PFSK-1 (cell line): ENCODE measurements at regions not wholly inside any gene's neighbourhood (a gene's known extent, or its start where the extent isn't known, plus 50 kb on each side); places are given as distances from the start of the nearest gene placed in this dataset.

Source experiments
- FOXP2 ChIP-seq: optimal IDR thresholded peaks from 2 replicates; pipeline ENCODE3; 2011; ENCODE audit warnings: borderline replicate concordance, control low read depth, inconsistent platforms; ENCODE audit not compliant: insufficient read depth; ENCODE audit errors: extremely low read length, extremely low read depth
- POLR2AphosphoS5 ChIP-seq: IDR thresholded peaks from 2 replicates; pipeline ENCODE4 v1.6.1; 2012; ENCODE audit warnings: low read depth, mild to moderate bottlenecking, control low read depth, low read length, moderate library complexity
- SIN3A ChIP-seq: IDR thresholded peaks from 2 replicates; pipeline ENCODE4 v1.6.1; 2012; ENCODE audit warnings: mild to moderate bottlenecking, low read length, moderate library complexity, borderline replicate concordance; ENCODE audit not compliant: insufficient read depth
- TAF1 ChIP-seq: IDR thresholded peaks from 2 replicates; pipeline ENCODE4 v1.6.1; 2012; ENCODE audit warnings: low read length, control low read depth, borderline replicate concordance; ENCODE audit not compliant: insufficient read depth
- TF ChIP-seq, protein P1 (sequence below), 2 experiments: IDR thresholded peaks; 2 replicates each; pipeline versions ENCODE4 v1.6.1 to v1.8.0; 2011 to 2012; ENCODE audit warnings: low read depth in 2 of 2, low read length in 2 of 2, control low read depth in 1 of 2, inconsistent platforms in 1 of 2, mild to moderate bottlenecking in 1 of 2, moderate library complexity in 1 of 2; ENCODE audit not compliant: insufficient read depth in 1 of 2

DNA sequence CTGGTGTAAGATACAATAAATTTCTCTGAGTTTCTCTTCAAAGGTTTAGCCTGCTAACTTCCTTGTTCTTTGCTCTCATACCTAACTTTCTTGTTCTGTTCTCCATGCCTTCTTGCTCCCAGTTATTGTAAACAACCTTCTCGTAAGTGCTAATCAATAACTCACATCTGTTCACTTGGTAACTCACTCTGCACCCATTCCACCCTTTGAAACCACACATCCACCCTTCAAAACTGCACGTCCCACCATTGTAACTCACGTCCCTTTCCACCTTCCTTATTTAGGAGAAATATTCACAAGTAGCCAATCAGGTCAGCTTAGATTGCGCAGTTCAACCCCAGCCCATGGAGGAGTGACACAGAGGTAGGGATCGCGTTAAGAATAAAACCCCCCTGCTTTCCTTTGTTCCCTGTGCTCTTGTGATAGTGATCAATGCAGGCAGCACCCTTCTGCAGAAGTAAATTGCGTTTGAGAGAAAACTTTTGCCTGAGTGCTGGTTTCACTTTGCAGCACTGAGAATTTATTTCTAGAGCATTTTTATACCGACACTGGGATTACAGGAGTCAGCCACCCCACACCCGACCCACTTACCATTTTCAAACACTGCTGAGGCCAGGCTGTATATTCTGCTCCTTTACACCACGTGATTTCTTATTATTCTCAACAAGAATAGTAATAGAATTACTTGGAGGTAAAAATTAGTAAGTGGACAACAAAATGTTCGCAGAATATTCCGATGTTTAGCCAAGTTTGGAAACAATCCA, 789.2 kb upstream of the RGS18 start:
- no peak for TF ChIP-seq FOXP2
- no peak for TF ChIP-seq TAF1
- TF ChIP-seq SIN3A: no peak
- TF ChIP-seq, protein P1, sequence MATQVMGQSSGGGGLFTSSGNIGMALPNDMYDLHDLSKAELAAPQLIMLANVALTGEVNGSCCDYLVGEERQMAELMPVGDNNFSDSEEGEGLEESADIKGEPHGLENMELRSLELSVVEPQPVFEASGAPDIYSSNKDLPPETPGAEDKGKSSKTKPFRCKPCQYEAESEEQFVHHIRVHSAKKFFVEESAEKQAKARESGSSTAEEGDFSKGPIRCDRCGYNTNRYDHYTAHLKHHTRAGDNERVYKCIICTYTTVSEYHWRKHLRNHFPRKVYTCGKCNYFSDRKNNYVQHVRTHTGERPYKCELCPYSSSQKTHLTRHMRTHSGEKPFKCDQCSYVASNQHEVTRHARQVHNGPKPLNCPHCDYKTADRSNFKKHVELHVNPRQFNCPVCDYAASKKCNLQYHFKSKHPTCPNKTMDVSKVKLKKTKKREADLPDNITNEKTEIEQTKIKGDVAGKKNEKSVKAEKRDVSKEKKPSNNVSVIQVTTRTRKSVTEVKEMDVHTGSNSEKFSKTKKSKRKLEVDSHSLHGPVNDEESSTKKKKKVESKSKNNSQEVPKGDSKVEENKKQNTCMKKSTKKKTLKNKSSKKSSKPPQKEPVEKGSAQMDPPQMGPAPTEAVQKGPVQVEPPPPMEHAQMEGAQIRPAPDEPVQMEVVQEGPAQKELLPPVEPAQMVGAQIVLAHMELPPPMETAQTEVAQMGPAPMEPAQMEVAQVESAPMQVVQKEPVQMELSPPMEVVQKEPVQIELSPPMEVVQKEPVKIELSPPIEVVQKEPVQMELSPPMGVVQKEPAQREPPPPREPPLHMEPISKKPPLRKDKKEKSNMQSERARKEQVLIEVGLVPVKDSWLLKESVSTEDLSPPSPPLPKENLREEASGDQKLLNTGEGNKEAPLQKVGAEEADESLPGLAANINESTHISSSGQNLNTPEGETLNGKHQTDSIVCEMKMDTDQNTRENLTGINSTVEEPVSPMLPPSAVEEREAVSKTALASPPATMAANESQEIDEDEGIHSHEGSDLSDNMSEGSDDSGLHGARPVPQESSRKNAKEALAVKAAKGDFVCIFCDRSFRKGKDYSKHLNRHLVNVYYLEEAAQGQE (IDR thresholded peaks at IDR 0.05; ENCODE audit: insufficient read depth in 1 of 2, low read depth in 2 of 2, low read length in 2 of 2): no peak

DNA sequence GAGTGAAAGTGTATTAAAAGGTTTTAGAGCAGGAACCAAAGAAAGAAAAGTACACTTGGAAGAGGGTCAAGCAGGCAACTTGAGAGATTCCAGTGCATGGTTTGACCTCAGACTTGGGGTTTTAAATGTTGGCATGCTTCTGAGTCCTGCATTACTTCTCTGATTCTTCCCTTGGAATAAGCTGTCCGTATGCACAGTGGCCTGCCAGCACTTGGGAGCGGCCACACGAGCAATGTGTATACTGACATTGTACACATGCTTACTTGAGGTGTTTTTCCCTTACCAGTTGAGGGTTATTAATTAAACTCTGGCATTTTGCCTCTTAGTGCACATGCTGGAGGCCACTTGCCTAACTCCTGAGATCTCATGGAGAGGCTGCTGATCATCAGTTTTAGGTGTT, 786.6 kb upstream of the RGS18 start:
- TF ChIP-seq FOXP2 (no peak), POLR2AphosphoS5 (no peak), SIN3A (no peak), TAF1 (no peak)
- TF ChIP-seq, protein P1 (IDR thresholded peaks at IDR 0.05; ENCODE audit: insufficient read depth in 1 of 2, low read depth in 2 of 2, low read length in 2 of 2): no peak

DNA sequence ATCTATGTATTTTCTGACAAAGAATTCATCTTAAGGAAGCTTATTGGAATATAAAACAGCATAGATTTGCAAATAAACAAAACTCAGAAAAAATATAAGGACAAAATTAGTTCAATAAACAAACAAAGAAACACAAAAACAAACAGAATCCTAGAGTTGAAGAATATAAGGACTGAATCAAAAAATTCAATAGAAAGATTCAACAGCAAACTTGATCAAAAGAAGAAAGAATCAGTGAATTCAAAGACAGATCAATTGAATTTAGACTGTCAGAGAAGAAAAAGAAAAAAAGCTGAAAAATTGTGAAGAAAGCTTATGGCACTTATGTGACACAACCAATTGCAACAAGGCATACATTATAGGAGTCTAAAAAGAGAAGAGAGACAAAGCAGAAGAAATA, 770.0 kb upstream of the RGS18 start:
- TF ChIP-seq FOXP2 (no peak), POLR2AphosphoS5 (no peak), TAF1 (no peak), SIN3A (no peak)
- TF ChIP-seq, protein P1 (IDR thresholded peaks at IDR 0.05; ENCODE audit: insufficient read depth in 1 of 2, low read depth in 2 of 2, low read length in 2 of 2): no peak

DNA sequence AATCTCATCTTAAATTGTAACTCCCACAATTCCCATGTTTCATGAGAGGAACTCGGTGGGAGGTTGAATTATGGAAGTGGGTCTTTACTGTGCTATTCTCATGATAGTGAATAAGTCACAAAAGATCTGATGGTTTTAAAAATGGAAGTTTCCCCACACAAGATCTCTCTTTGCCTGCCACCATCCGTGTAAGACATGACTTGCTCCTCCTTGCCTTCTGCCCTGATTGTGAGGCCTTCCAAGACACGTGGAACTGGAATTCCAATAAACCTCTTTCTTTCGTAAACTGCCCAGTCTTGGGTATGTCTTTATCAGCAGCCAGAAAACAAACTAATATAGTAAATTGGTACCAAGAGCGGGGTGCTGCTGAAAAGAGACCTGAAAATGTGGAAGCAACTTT, 761.6 kb upstream of the RGS18 start:
- TF ChIP-seq SIN3A (no peak), TAF1 (no peak), POLR2AphosphoS5 (no peak), FOXP2 (no peak)
- TF ChIP-seq, protein P1 (IDR thresholded peaks at IDR 0.05; ENCODE audit: insufficient read depth in 1 of 2, low read depth in 2 of 2, low read length in 2 of 2): no peak
